HG03558 (cell line): ENCODE measurements at regions not wholly inside any gene's neighbourhood (a gene's known extent, or its start where the extent isn't known, plus 50 kb on each side); places are given as distances from the start of the nearest gene placed in this dataset.

Experiments
- ATAC-seq: cut with Tn5 transposase; IDR thresholded peaks from one replicate; pipeline ENCODE4 v1.9.1; 2021; ENCODE audit warnings: moderate number of reproducible peaks; ENCODE audit not compliant: unreplicated experiment; ENCODE audit errors: extremely low read depth

GRCh38 chr18:64283059-64283458 lies 134.2 kb upstream of the LINC00305 start:
- ATAC-seq = no peak

DNA sequence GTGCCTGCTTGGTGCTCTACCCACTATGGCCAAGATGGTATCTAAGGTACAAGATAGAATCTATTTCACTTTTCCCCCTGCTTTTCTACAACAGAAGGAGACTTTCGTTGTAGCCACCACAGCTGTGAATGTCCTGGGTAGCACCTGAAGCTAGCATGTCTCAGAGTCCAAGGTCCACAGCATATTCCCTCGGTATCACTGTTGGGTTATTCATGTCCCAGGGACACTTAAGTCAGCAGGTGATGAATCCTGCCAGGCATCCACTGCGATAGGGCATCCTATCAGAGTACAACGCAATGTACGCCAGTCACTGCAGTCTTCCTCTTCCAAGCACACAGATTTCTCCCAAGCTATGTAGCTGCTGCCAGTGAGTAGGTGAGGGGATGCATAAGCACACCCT lies 129.1 kb upstream of the LINC00305 start:
- ATAC-seq = no peak

GRCh38 chr18:64276311-64277090 lies 127.6 kb upstream of the LINC00305 start:
- ATAC-seq = no peak

GRCh38 chr18:64275593-64276300 lies 126.9 kb upstream of the LINC00305 start:
- no peak for ATAC-seq

DNA sequence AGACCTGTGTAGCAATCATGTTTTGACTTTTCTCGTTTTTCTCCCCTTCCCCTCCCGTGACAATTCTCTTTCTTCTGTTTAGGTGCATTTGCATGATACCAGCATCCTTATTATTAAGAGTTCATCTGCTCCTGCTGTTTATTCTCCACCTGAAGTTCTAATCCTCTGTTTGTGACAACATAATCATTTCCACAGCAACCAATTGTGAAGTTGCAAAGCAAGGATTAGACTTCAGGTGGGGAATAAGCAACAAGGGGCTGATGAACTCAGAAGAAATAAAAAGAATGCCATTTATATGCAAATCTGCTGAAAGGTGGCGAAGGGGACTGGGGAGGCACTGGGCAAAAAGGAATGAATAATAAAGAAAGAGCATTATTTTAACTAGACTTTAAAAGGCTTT lies 124.8 kb upstream of the LINC00305 start:
- no peak for ATAC-seq

DNA sequence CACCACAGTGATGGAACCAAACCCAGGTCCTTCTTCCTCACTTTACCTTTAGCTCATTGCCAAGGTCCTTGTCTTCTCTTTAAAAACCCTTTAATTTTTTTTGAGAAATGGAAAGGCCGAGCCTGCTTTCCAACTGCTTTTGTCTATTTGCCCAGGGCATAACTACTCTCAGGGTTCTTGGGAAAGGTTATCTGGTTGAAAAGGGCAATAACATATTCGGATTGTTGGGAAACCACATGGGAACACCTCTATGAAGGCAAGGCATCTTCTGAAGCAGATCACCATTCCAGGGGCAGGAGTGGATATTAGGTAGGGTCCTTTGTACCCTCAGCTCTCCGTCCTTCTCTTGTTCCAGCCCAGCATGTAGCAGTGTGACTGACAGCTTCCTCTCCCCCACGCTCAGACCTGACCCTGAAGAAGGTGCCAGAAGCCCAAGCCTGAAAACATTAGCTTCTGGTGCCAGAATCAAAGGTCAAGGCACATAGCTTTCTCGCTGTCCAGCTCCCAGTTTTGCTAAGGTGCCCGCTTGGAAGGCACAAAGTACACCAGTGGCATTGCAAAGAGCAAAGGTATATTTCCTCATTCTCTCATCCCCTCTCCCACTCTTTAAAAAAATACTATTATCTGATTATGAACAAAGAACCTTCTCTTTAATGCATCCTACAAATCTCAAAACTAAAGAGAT lies 123.2 kb upstream of the LINC00305 start:
- no peak for ATAC-seq

GRCh38 chr18:64271246-64271645 lies 122.4 kb upstream of the LINC00305 start:
- ATAC-seq = no peak

DNA sequence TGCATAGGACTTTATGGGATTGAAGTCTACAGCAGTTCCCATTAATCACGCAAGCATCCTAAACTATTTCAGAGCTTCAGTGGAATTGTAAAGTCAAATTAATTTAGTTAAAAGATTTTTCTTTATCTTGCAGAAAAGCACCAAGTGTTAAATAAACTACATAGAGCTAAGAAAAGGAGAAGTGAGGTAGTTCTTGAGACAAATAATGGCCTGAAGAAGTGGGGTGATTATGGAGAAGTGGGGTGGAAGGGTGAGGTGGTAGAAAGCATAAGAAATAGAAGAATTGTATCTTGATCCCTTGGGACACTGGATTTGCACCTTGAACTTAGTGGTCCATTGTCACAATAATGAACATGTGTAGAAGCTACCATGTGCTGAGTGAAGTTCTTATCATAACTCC lies 121.7 kb upstream of the LINC00305 start:
- ATAC-seq = no peak

GRCh38 chr18:64270121-64270520 lies 121.2 kb upstream of the LINC00305 start:
- no peak for ATAC-seq

DNA sequence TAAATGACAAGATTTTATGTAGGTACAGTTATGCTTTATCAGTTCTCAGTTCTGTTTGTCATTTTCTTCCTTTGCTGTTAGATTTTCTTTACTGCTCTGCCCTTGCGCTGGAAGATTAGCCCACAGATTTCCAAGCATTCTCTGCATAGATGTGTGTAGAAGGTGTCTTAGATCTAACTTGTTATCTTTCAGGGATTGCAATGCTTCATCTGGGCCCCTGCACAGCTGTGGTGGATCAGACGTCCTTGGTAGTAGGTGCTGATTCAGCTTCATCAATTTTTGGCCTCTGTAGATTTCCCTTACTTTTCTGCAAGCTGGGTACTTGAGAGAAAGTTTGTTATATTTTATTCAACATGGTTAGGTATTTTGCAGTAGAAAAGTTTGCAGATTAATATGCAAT lies 115.3 kb upstream of the LINC00305 start:
- no peak for ATAC-seq

DNA sequence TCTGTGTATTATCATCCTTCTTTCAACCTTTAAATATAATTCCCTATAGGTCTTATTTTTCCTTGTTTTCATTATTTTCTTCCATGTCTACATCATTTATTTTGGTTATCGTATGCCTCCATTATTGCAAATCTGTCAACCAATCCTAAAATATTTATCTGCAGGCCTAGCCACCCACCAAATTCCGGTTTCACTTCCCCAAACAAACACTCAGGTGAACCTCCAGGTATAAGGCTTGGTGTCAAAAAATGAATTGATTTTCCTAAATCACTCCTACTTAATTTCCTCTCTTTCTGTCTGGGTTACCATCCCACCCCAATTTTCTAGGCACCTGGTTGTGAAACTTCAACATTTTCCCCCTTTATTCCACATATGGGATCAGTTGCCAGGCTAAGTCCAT lies 111.9 kb upstream of the LINC00305 start:
- ATAC-seq = no peak

DNA sequence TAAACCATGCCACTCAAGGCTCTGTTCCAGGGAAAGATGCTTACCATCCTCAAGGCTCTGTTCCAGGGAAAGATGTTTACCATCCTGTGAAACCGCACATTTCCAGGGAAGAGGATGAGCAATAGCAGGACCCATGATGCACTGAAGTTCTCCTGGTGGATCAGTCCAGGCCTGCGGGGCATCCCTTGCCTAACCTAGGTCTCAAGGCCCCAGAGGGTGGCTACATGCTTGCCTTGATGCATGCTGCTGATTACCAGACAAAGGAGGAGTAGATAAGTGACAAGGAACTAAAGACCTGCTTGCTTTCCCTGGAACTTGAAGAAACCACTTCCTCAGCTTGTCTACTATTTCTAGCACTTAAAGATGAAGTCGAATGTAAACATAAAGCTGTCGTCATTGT lies 111.0 kb upstream of the LINC00305 start:
- no peak for ATAC-seq

DNA sequence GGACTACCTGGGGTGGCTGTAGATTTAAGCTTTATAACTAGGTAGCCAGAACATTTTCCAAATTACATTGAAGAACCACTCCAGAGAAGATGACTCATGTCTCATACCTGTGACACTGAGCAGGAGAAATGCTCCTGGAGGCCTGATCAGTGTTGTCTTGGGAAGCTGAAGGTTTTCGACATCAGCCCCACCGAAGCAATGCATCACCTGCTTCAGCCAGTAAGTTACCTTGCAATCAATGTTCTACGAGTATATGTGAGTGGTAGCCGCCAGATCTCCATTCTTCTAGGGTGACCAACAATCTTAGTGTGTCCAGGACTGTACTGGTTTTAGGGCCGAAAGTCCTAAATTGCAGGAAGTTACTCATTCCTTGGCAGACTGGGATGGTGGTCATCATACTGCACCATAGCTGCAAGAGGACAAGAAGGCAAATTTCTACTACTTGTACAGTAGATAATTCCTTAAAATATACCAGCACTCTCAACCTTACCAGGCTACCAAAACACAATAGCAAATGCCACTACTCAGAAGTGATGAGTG lies 109.3 kb upstream of the LINC00305 start:
- no peak for ATAC-seq

GRCh38 chr18:64254399-64255093 lies 105.7 kb upstream of the LINC00305 start:
- ATAC-seq = no peak

DNA sequence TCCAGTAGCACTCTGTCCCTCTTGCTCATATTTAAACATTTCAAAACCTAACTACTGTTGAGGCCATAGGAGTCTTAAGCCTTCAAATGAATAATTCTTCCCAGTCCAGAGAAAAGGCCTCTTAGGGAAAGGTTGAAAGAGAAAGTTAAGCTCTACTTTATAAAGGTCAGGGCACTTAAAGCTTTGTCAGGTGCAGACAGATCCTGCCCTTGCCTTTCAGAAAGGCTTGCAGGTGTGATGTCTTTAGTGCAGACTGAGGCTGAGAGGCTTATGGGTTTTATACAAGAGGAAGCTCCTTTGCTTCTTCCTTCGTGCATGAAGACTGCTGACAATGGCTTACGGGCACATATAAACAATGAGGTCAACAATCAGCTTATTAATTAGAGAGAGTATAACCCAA lies 105.0 kb upstream of the LINC00305 start:
- ATAC-seq = no peak

- no peak for ATAC-seq
Observed at GRCh38 chr18:64253222-64253621, 104.3 kb upstream of the LINC00305 start.

GRCh38 chr18:64248836-64249235 lies 99.9 kb upstream of the LINC00305 start:
- no peak for ATAC-seq

DNA sequence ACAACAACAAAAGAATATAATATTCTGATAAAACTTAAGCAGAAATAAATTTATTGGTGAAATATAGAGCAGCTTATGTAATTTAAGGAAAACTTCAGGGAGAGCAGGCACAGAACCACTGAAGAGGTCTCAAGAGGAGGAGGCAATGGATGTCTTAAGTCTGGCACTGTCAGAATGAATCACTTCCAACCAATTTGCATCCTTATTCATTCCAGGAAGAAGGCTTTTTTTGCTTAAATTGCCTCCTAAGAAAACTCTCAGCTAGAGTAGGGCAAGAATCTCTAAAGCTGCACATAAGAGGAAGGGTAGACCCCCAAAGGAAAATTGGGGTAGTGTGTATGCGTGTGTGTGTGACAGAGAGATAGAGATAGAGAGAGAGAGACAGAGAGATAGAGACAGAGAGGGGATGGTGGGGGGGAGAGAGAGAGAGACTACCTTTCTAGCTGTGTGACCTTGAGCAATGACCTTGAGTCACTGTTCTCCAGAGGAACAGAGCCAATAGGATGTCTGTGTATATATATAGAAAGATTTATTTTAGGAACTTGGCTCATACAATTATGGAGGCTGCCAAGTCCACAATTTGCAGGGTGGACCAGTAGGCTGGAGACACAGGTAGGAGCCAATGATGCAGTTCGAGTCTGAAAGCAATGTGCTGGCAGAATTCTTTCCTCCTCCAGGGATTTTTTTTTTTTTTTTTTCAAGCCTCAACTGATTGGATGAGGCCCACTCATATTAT lies 96.4 kb upstream of the LINC00305 start:
- ATAC-seq = no peak

DNA sequence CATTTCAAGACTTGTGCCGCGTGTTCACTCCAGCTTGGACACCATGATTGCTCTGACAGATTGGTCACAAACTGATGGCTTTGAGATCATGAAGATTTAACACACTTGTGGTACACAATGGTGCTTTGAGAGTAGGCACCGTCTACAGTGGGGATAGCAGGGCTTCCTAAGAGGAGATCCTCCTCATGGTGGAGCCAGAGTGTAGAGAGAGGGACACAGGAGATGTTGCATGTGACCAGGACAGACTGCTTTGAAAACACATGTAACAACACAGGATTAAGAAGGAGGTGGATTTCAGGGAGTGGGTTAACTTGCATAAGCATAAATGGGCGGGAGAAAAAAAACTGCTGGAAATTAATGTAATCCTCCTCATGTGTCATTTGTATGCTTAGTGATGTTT lies 95.7 kb upstream of the LINC00305 start:
- ATAC-seq = no peak

GRCh38 chr18:64240316-64240715 lies 91.4 kb upstream of the LINC00305 start:
- ATAC-seq = no peak
